Mucosa of descending colon (tissue), 3 donors: ENCODE measurements at regions not wholly inside any gene's neighbourhood (a gene's known extent, or its start where the extent isn't known, plus 50 kb on each side); places are given as distances from the start of the nearest gene placed in this dataset.

Source experiments
- ATAC-seq: fragments of 200-7000 bp; cut with Tn5 transposase; one replicate; pipeline ENCODE4 v1.9.1; 2020; ENCODE audit warnings: mild to moderate bottlenecking, moderate library complexity
- DNase-seq, 3 donors: peaks; one replicate each; pipeline ENCODE4 v3.0.0-alpha.2; 2020
- H3K36me3 ChIP-seq: fragments of 200-600 bp; one replicate; pipeline ENCODE4 v1.8.0; 2021; ENCODE audit warnings: low read depth, mild to moderate bottlenecking
- H3K4me1 ChIP-seq: fragments of 200-600 bp; one replicate; pipeline ENCODE4 v1.8.0; 2021; ENCODE audit warnings: low read depth, mild to moderate bottlenecking
- H3K4me3 ChIP-seq: fragments of 200-600 bp; one replicate; pipeline ENCODE4 v1.8.0; 2021; ENCODE audit warnings: mild to moderate bottlenecking
- H3K9me3 ChIP-seq: fragments of 200-600 bp; one replicate; pipeline ENCODE4 v1.8.0; 2021; ENCODE audit warnings: mild to moderate bottlenecking
- CTCF ChIP-seq: fragments of 200-600 bp; IDR thresholded peaks from one replicate; pipeline ENCODE4 v1.8.0; 2022; ENCODE audit warnings: antibody characterized with exemption, mild to moderate bottlenecking
- intact Hi-C, 2 donors: fragments of 100-400 bp; cut with DNase I in 1 of 2; cut with micrococcal nuclease in 1 of 2; formaldehyde crosslinking; loops; one replicate each; pipeline versions ENCODE4 v1.11.0 to v1.11.1; 2022; cut with DNase I, micrococcal nuclease
- donor health status: DM: no; HTN: no; CAD: no; lungs with moderate emphysema.
- donor health status: DM: no; HTN: no; CAD: no.
- donor health status: DM: no; HTN: yes; CAD: no.

GRCh38 chr1:224497714-224498573 is 63.3 kb upstream of the WDR26 start:
- ATAC-seq: peak; percentile 43
- Histone ChIP-seq H3K4me3 (no peak overlapping the region), H3K9me3 (peaks cover 3% of the 10 kb centered on the region), H3K36me3 (no peaks in the 10 kb centered on the region), H3K4me1 (peaks cover 22% of the 10 kb centered on the region)
- DNase-seq: no peak
- intact Hi-C loops: no loop called here
- TF ChIP-seq CTCF: no peak

DNA sequence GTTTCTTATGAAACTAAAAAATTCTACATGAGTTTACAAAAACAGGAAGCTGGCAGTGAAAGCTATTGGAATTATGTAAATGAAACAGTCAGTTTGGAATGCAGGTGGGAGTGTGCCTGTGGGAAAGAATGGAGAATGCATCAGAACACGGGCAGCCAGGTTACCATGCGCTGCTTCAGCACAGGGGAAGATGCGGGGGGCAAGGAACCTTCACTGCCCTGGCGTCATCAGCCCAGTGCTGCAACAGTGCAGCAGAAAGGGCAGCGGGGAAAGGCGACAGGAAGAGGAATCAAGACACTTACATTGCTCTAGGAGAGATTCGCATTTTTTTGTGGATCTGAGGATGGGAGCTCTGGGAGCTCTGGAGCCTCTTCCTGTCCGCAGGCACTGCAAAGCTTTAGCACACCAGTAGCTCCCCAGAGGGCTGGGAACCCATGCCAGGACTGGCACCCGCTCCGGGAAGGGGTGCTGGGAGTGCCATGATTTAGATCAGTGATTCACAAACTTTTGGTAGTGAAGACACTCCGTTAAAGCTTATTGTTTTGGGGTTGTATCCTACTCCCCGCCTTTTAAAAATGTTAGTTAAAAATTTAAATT is 64.1 kb upstream of the WDR26 start:
- peaks cover 3% of the 10 kb centered on the region for H3K9me3 ChIP-seq
- peaks cover 30% of the 10 kb centered on the region for H3K4me1 ChIP-seq
- DNase-seq: no peak
- intact Hi-C loops: no loop called here
- TF ChIP-seq CTCF: no peak
- no peaks in the 10 kb centered on the region for H3K36me3 ChIP-seq
- no peak overlapping the region for H3K4me3 ChIP-seq
- ATAC-seq: peak; percentile 20

- ATAC-seq (no peak), DNase-seq (no peak)
- no peaks in the 10 kb centered on the region for H3K36me3 ChIP-seq
- H3K4me1 ChIP-seq: peaks cover 35% of the 10 kb centered on the region
- H3K4me3 ChIP-seq: no peak overlapping the region
- intact Hi-C loops: no loop called here
- H3K9me3 ChIP-seq: peaks cover 3% of the 10 kb centered on the region
- no peak for TF ChIP-seq CTCF
Observed at GRCh38 chr1:224499204-224499603, 64.6 kb upstream of the WDR26 start.

DNA sequence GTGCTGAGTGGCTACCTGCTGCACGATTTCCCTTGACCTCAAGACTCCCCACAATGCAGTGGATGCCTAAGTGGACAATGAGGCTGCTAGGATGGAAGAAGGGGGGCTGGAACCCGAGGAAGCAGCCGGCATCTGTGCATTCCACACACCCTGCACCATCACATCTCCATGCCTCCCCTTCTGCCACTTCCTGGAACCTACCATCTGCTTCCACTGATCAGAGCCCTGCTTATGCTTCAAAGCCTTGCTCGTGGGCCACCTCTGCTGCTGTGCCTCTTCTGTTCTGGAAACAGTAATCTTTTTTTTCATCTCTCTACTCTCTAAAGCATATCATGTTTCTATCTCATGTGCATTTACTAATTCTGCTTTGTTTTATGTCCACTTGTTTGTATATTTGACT is 66.2 kb upstream of the WDR26 start:
- peaks cover 3% of the 10 kb centered on the region for H3K9me3 ChIP-seq
- H3K4me1 ChIP-seq: peaks cover 41% of the 10 kb centered on the region
- intact Hi-C loops: no loop called here

GRCh38 chr1:224501836-224502235 is 67.2 kb upstream of the WDR26 start:
- Histone ChIP-seq H3K9me3 (peaks cover 3% of the 10 kb centered on the region), H3K4me1 (peaks cover 52% of the 10 kb centered on the region), H3K4me3 (no peak overlapping the region), H3K36me3 (no peaks in the 10 kb centered on the region)
- ATAC-seq (no peak), DNase-seq (no peak)
- intact Hi-C loops: no loop called here
- no peak for TF ChIP-seq CTCF

More for the DNA sequence above, 66.2 kb upstream of the WDR26 start:
- no peak overlapping the region for H3K4me3 ChIP-seq
- H3K36me3 ChIP-seq: no peaks in the 10 kb centered on the region
- no peak for DNase-seq
- no peak for ATAC-seq
- TF ChIP-seq CTCF: no peak
